K562 (cell line): ENCODE measurements at regions not wholly inside any gene's neighbourhood (a gene's known extent, or its start where the extent isn't known, plus 50 kb on each side); places are given as distances from the start of the nearest gene placed in this dataset.

ENCODE experiments used
- ATAC-seq: fragments of 200-7000 bp; cut with Tn5 transposase; 3 replicates; pipeline ENCODE4 v1.9.1; 2020; ENCODE audit warnings: moderate library complexity
- BruUV-seq: library from RNA; stranded (reverse); fragments of 400-500 nt; replicated peaks from 2 replicates; lab custom pipeline; 2021; lab: Mats Ljungman, UMichigan
- CTCF ChIA-PET: fragments of 300-600 bp; formaldehyde crosslinking; extraction: SDS; loops from one replicate; lab custom pipeline; 2021; ENCODE audit warnings: low intra/inter-chr PET ratio; lab: Yijun Ruan, JAX
- POLR2A ChIA-PET: fragments of 300-600, 350-650 bp; sonication (Branson Sonifier 250); formaldehyde crosslinking; extraction: SDS; loops from one replicate; lab custom pipeline; 2021; ENCODE audit warnings: antibody characterized with exemption, inconsistent platforms; lab: Yijun Ruan, JAX
- DNase-seq, 4 experiments: peaks; one replicate each; pipeline versions ENCODE4 v3.0.0 to v3.0.0-alpha.2; 2011 to 2018; ENCODE audit warnings: low spot score in 3 of 4, mixed read lengths in 3 of 4; ENCODE audit errors: extremely low read depth in 1 of 4
- FAIRE-seq: peaks from 2 replicates; lab custom pipeline; 2011; peaks lifted over from hg19 to GRCh38; lab: Jason Lieb, UNC
- H2AFZ ChIP-seq: 2 replicates; pipeline ENCODE4 v1.6.0; 2011; ENCODE audit warnings: low read depth, low read length, control low read depth, inconsistent platforms
- H3K27ac ChIP-seq: fragments of 200-600 bp; 3 replicates; pipeline ENCODE4 v1.8.0; 2011; ENCODE audit warnings: low read depth, mild to moderate bottlenecking, control low read depth, inconsistent platforms, low read length, moderate library complexity, mixed read lengths; ENCODE audit errors: extremely low read depth
- H3K27me3 ChIP-seq, 2 experiments: fragments of 300-600 bp in 1 of 2; 2 replicates in 1 of 2; 3 replicates in 1 of 2; pipeline versions ENCODE4 v1.6.0 to v1.8.0; 2011; ENCODE audit warnings: inconsistent platforms in 2 of 2, low read length in 2 of 2, mild to moderate bottlenecking in 1 of 2, mixed read lengths in 1 of 2, moderate library complexity in 1 of 2; ENCODE audit not compliant: control insufficient read depth in 2 of 2, insufficient read depth in 2 of 2
- H3K36me3 ChIP-seq: fragments of 300-600 bp; 3 replicates; pipeline ENCODE4 v1.8.0; 2011; ENCODE audit warnings: mild to moderate bottlenecking, low read length, inconsistent platforms; ENCODE audit not compliant: control insufficient read depth, insufficient read depth
- H3K4me1 ChIP-seq, 2 experiments: fragments of 200-600 bp in 1 of 2; replicated peaks in 1 of 2; 2 replicates in 1 of 2; 3 replicates in 1 of 2; pipeline versions ENCODE4 v1.5.1 to v1.8.0; 2011; ENCODE audit warnings: inconsistent platforms in 2 of 2, low read length in 2 of 2, mild to moderate bottlenecking in 1 of 2, mixed read lengths in 1 of 2, moderate library complexity in 1 of 2; ENCODE audit not compliant: control insufficient read depth in 2 of 2, insufficient read depth in 2 of 2
- H3K4me2 ChIP-seq: 2 replicates; pipeline ENCODE4 v1.6.1; 2011; ENCODE audit warnings: low read length, control low read depth, inconsistent platforms, mixed read lengths; ENCODE audit not compliant: insufficient read depth
- H3K4me3 ChIP-seq: fragments of 200-600 bp; sonication (generic), shearing (Covaris generic); 2 replicates; pipeline ENCODE4 v1.5.1; 2016; ENCODE audit warnings: control low read depth, inconsistent platforms
- H3K79me2 ChIP-seq: fragments of 200-600 bp; 3 replicates; pipeline ENCODE4 v1.8.0; 2011; ENCODE audit warnings: low read length, inconsistent platforms; ENCODE audit not compliant: control insufficient read depth, insufficient read depth
- H3K9ac ChIP-seq, 2 experiments: 2 replicates each; pipeline versions ENCODE4 v1.6.0 to v1.6.1; 2011; ENCODE audit warnings: low read depth in 2 of 2, low read length in 2 of 2, control low read depth in 1 of 2, inconsistent platforms in 1 of 2, mild to moderate bottlenecking in 1 of 2, mixed read lengths in 1 of 2; ENCODE audit not compliant: insufficient read depth in 1 of 2
- H3K9me1 ChIP-seq: one replicate; pipeline ENCODE4 v1.6.0; 2011; ENCODE audit warnings: inconsistent platforms, mild to moderate bottlenecking, low read length, moderate library complexity; ENCODE audit not compliant: control insufficient read depth, insufficient read depth
- H3K9me3 ChIP-seq: replicated peaks from 2 replicates; pipeline ENCODE4 v1.5.1; 2011; ENCODE audit warnings: low read depth, low read length, inconsistent platforms; ENCODE audit not compliant: control insufficient read depth, insufficient read depth
- H4K20me1 ChIP-seq: replicated peaks from 2 replicates; pipeline ENCODE4 v1.6.1; 2011; ENCODE audit warnings: low read length, inconsistent platforms, mixed read lengths; ENCODE audit not compliant: control insufficient read depth, insufficient read depth
- ELF1 ChIP-seq: fragments of 200-800 bp; sonication (Bioruptor generic); IDR thresholded peaks from 2 replicates; pipeline ENCODE4 v1.6.1; 2016; ENCODE audit warnings: missing genetic modification characterization, missing compliant biosample characterization
- NFE2 ChIP-seq: IDR thresholded peaks from 2 replicates; pipeline ENCODE4 v1.6.1; 2014; ENCODE audit warnings: antibody characterized with exemption, low read depth
- NFRKB ChIP-seq: fragments of 450-650 bp; IDR thresholded peaks from 2 replicates; pipeline ENCODE4 v1.6.1; 2016; ENCODE audit warnings: low read depth
- SIX5 ChIP-seq, 2 experiments: IDR thresholded peaks; 2 replicates each; pipeline ENCODE4 v1.6.1; 2011; ENCODE audit warnings: low read length in 2 of 2, borderline replicate concordance in 1 of 2, low read depth in 1 of 2, mild to moderate bottlenecking in 1 of 2, moderate library complexity in 1 of 2; ENCODE audit not compliant: insufficient read depth in 1 of 2
- TGIF2 ChIP-seq: sonication (generic); formaldehyde crosslinking; IDR thresholded peaks from 2 replicates; pipeline ENCODE4 v1.8.1; 2022; ENCODE audit warnings: mild to moderate bottlenecking, missing genetic modification reagents, moderate library complexity
- THRAP3 ChIP-seq: fragments of 450-650 bp; IDR thresholded peaks from 2 replicates; pipeline ENCODE4 v1.6.1; 2016; ENCODE audit warnings: mild to moderate bottlenecking, inconsistent platforms, borderline replicate concordance
- U2AF1 ChIP-seq: fragments of 200-400 bp; formaldehyde crosslinking; optimal IDR thresholded peaks from 2 replicates; pipeline ENCODE3; 2017; ENCODE audit warnings: mild to moderate bottlenecking, low read depth, low read length, moderate library complexity
- ZKSCAN3 ChIP-seq: fragments of 250-450 bp; sonication (Bioruptor Pico); IDR thresholded peaks from 2 replicates; pipeline ENCODE4 v1.4.0; 2020
- ZNF24 ChIP-seq: fragments of 450-650 bp; IDR thresholded peaks from 2 replicates; pipeline ENCODE4 v1.6.1; 2016
- ZNF253 ChIP-seq: fragments of 250-450 bp; sonication (Bioruptor Pico); conservative IDR thresholded peaks from 2 replicates; pipeline ENCODE4 v1.6.1; 2021; ENCODE audit warnings: mild to moderate bottlenecking
- ZNF511 ChIP-seq: sonication (generic); formaldehyde crosslinking; IDR thresholded peaks from 2 replicates; pipeline ENCODE4 v1.8.0; 2022; ENCODE audit warnings: mild to moderate bottlenecking, missing genetic modification reagents
- WGBS: fragments of 100-300 bp; shearing (Covaris generic); methylation state at CpG from one replicate; pipeline ENCODE4 v1.1.6; 2016; ENCODE audit warnings: low coverage, mixed read lengths; ENCODE audit not compliant: insufficient coverage; ENCODE audit errors: missing lambda C conversion rate; 5-methylcytosine and 5-hydroxymethylcytosine counted together
- in situ Hi-C: fragments of 300-500 bp; cut with MboI; formaldehyde crosslinking; loops from 4 replicates; pipeline ENCODE4 v1.15.0; 2018; ENCODE audit warnings: inconsistent platforms, mixed read lengths
- intact Hi-C: fragments of 100-400 bp; cut with micrococcal nuclease; formaldehyde crosslinking; loops from 2 replicates; pipeline ENCODE4 v1.14.2; 2022
- TF ChIP-seq, protein P1 (sequence below): fragments of 450-650 bp; IDR thresholded peaks from 2 replicates; pipeline ENCODE4 v1.6.1; 2017; ENCODE audit warnings: antibody characterized with exemption, mild to moderate bottlenecking
- TF ChIP-seq, protein P2 (sequence below): sonication (generic); formaldehyde crosslinking; IDR thresholded peaks from 2 replicates; pipeline ENCODE4 v1.8.0; 2022; ENCODE audit warnings: mild to moderate bottlenecking, missing genetic modification reagents, borderline replicate concordance
- TF ChIP-seq, protein P3 (sequence below): fragments of 450-650 bp; conservative IDR thresholded peaks from 2 replicates; pipeline ENCODE4 v1.6.1; 2016; ENCODE audit warnings: missing genetic modification characterization, low read depth, mild to moderate bottlenecking, control low read depth, missing compliant biosample characterization
- TF ChIP-seq, protein P4 (sequence below): fragments of 250-450 bp; sonication (Bioruptor Pico); IDR thresholded peaks from 2 replicates; pipeline ENCODE4 v1.8.0; 2021; ENCODE audit warnings: moderate library complexity, mild to moderate bottlenecking, inconsistent platforms

GRCh38 chrX:76617020-76617419 lies 189.5 kb downstream of the MAGEE1 start:
- Histone ChIP-seq H4K20me1 (no peaks in the 10 kb centered on the region), H3K9me1 (no peaks in the 10 kb centered on the region), H3K36me3 (no peaks in the 10 kb centered on the region), H3K9ac (no peak overlapping the region), H3K4me1 (no peaks in the 10 kb centered on the region), H3K4me3 (no peak overlapping the region), H3K79me2 (no peaks in the 10 kb centered on the region)
- CTCF ChIA-PET: no interaction called here
- POLR2A ChIA-PET: no interaction called here
- no peak for ATAC-seq
- intact Hi-C loops: no loop called here
- TF ChIP-seq, protein P1, sequence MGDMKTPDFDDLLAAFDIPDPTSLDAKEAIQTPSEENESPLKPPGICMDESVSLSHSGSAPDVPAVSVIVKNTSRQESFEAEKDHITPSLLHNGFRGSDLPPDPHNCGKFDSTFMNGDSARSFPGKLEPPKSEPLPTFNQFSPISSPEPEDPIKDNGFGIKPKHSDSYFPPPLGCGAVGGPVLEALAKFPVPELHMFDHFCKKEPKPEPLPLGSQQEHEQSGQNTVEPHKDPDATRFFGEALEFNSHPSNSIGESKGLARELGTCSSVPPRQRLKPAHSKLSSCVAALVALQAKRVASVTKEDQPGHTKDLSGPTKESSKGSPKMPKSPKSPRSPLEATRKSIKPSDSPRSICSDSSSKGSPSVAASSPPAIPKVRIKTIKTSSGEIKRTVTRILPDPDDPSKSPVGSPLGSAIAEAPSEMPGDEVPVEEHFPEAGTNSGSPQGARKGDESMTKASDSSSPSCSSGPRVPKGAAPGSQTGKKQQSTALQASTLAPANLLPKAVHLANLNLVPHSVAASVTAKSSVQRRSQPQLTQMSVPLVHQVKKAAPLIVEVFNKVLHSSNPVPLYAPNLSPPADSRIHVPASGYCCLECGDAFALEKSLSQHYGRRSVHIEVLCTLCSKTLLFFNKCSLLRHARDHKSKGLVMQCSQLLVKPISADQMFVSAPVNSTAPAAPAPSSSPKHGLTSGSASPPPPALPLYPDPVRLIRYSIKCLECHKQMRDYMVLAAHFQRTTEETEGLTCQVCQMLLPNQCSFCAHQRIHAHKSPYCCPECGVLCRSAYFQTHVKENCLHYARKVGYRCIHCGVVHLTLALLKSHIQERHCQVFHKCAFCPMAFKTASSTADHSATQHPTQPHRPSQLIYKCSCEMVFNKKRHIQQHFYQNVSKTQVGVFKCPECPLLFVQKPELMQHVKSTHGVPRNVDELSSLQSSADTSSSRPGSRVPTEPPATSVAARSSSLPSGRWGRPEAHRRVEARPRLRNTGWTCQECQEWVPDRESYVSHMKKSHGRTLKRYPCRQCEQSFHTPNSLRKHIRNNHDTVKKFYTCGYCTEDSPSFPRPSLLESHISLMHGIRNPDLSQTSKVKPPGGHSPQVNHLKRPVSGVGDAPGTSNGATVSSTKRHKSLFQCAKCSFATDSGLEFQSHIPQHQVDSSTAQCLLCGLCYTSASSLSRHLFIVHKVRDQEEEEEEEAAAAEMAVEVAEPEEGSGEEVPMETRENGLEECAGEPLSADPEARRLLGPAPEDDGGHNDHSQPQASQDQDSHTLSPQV: no peak
- TF ChIP-seq, protein P2, sequence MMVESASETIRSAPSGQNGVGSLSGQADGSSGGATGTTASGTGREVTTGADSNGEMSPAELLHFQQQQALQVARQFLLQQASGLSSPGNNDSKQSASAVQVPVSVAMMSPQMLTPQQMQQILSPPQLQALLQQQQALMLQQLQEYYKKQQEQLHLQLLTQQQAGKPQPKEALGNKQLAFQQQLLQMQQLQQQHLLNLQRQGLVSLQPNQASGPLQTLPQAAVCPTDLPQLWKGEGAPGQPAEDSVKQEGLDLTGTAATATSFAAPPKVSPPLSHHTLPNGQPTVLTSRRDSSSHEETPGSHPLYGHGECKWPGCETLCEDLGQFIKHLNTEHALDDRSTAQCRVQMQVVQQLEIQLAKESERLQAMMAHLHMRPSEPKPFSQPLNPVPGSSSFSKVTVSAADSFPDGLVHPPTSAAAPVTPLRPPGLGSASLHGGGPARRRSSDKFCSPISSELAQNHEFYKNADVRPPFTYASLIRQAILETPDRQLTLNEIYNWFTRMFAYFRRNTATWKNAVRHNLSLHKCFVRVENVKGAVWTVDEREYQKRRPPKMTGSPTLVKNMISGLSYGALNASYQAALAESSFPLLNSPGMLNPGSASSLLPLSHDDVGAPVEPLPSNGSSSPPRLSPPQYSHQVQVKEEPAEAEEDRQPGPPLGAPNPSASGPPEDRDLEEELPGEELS: no peak
- TF ChIP-seq SIX5 (IDR thresholded peaks at IDR 0.05; ENCODE audit: borderline replicate concordance in 1 of 2, insufficient read depth in 1 of 2, low read depth in 1 of 2, low read length in 2 of 2) (no peak), ELF1 (tag) (no peak), NFRKB (no peak), U2AF1 (no peak), TGIF2 (CRISPR knock-in tag) (no peak), ZNF24 (no peak), NFE2 (no peak), ZNF511 (CRISPR knock-in tag) (no peak), ZKSCAN3 (no peak), THRAP3 (no peak), ZNF253 (no peak)
- TF ChIP-seq, protein P3, sequence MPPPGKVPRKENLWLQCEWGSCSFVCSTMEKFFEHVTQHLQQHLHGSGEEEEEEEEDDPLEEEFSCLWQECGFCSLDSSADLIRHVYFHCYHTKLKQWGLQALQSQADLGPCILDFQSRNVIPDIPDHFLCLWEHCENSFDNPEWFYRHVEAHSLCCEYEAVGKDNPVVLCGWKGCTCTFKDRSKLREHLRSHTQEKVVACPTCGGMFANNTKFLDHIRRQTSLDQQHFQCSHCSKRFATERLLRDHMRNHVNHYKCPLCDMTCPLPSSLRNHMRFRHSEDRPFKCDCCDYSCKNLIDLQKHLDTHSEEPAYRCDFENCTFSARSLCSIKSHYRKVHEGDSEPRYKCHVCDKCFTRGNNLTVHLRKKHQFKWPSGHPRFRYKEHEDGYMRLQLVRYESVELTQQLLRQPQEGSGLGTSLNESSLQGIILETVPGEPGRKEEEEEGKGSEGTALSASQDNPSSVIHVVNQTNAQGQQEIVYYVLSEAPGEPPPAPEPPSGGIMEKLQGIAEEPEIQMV (tag): no peak
- TF ChIP-seq, protein P4, sequence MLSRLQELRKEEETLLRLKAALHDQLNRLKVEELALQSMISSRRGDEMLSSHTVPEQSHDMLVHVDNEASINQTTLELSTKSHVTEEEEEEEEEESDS: no peak
- TF ChIP-seq, all 486 proteins: peak for 0
- FAIRE-seq: no peak
- H3K9me3 ChIP-seq: no peaks in the 10 kb centered on the region
- H3K4me2 ChIP-seq: no peak overlapping the region
- 0% methylated on average over 3 of the region's 3 CpGs for WGBS
- no peak for DNase-seq
- in situ Hi-C loops: no loop called here
- no peak overlapping the region for H3K27ac ChIP-seq
- BruUV-seq: no TSS peak
- no peaks in the 10 kb centered on the region for H3K27me3 ChIP-seq
- no peak overlapping the region for H2AFZ ChIP-seq
